HS-5 (cell line): ENCODE measurements at regions not wholly inside any gene's neighbourhood (a gene's known extent, or its start where the extent isn't known, plus 50 kb on each side); places are given as distances from the start of the nearest gene placed in this dataset.

Source experiments
- DNase-seq: peaks from one replicate; pipeline ENCODE4 v3.0.0-alpha.2; 2012; ENCODE audit warnings: low read depth

- no peak for DNase-seq
These were observed 1017.6 kb downstream of the CNTNAP5 start for GRCh38 chr2:125042727-125043126.

DNA sequence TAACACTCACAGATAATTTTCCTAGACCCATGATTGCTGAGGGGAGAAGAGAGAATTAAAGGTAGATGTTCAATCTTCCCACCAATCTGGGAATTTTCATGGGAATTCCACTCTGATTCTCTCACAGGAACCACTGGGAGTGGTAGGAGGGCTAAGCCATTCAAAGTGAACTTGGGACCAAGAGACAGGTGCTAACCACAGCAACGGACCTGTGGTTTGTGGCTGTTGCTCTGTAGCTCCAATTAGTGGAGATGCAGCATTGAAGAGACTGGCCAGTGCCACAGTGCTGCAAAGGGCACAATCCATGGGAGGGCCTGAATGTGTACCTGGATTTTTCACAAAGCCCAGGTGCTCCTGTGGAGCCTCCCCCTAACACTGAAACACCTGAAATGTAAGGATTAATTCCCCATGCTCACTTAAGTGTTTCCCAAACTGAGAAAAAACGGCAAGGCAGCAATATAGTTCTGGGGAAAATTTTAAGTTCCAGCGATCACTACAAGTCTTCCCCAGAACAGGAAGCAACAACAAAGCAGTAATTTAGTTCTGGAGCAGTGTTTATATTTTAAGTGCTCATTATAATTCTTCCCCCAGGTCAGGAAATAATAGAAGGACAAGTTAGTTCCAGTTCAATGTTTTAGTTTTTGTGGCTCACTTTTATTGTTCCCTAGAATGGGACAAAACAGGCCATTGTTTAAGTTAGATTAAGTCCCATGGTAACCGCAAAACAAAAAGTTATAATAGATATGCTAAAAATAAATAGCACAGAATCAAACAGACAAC lies 1045.8 kb downstream of the CNTNAP5 start:
- no peak for DNase-seq

GRCh38 chr2:125073440-125073839 lies 1048.4 kb downstream of the CNTNAP5 start:
- DNase-seq: no peak

DNA sequence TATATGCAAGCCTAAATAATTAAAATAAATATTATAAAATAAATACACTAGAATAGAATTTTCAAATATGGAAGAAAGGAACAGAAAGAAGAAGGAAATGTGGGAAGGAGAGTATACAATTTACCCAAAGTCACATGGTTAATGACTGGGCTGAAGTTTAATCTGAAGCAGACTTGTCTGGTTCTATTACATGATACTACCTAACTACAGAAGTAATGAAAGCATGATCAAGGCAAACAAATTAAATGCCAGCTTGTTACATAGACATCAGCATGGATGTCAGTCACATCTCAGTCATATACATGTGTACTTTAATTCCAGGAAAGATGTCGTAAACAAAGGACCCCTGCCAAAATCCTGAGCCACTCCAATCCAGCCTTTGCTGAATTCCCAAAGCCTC lies 1060.8 kb downstream of the CNTNAP5 start:
- no peak for DNase-seq

GRCh38 chr2:125086313-125087184 lies 1061.5 kb downstream of the CNTNAP5 start:
- DNase-seq: no peak

- DNase-seq: no peak
These were observed 1067.4 kb downstream of the CNTNAP5 start for GRCh38 chr2:125092276-125093009.

- DNase-seq: peak; percentile 2
These were observed 1070.7 kb downstream of the CNTNAP5 start for GRCh38 chr2:125095826-125096225.

DNA sequence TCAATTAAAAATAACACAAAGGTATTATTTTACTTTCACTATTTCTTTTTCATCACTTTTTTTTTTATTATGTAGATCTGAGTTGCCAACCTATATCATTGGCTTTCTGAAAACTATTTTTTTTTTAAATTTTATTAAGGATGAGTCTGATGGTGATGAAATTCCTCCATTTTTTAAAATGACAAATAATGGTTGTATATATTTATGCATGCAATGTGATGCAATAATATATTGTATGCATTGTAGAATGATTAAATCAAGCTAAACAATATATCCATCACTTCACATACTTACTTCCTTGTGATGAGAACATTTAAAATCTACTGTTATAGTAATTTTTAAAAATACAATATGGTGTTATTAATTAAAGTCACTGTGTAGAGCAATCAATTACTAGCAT lies 1081.6 kb downstream of the CNTNAP5 start:
- no peak for DNase-seq

- DNase-seq: no peak
These were observed 1082.4 kb downstream of the CNTNAP5 start for GRCh38 chr2:125107446-125107845.

DNA sequence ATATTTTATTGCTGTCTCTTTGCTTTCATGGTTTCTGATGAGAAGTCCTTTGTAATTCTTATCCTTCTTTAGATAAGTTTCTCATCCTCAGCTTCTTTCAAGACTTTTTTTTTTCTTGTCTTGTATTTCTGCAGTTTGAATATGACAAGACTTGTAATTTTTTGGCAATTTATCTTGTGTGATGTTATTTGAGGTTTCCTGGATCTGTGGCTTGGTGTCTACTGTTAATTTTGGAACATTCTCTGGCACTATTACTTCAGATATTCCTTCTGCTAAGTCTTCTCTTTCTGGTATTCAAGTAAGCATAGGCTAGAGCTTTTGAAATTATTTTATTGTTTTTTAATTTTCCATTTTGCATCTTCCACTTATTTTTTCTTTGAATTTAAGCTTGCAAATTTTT lies 1083.2 kb downstream of the CNTNAP5 start:
- no peak for DNase-seq

GRCh38 chr2:125125902-125126301 lies 1100.8 kb downstream of the CNTNAP5 start:
- no peak for DNase-seq

- no peak for DNase-seq
These were observed 1135.9 kb downstream of the CNTNAP5 start for GRCh38 chr2:125160947-125161346.

DNA sequence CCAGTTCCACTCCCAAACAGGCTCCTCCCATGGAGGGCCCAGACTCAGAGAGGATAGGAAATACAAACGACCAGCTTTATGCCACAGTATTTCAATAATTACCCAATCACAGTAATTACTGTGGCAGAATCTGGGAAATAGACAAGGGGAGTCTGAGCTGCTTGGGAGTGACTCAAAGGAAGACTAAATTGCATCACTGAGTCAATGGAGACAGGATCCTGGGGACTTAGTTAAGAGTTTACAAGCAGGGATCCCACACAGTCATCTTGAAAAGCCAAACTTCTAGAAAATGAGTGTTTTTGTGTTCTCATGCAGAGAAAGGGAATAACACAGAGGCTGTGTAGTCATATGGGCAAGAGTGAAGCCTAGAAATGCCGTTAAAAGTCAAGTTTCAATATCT lies 1142.1 kb downstream of the CNTNAP5 start:
- DNase-seq: peak; percentile 31

DNA sequence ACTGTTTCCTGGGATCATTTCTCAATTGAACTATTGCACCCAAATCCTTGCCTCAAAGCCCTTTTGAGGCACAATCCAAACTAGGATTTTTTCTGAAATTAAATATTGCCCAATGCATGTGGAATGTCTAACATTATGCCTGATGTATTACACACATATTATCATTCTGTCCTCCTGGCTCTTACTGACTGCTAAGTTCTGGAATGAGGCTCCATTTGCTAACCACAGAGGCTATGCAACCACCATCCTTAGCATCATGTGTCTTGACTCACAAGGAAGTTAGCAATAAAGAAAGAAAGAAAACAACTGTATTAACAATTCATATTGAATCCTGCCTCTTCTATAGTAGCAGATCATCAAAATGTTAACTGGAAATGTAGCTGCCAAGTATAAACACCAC lies 1142.7 kb downstream of the CNTNAP5 start:
- DNase-seq: peak; percentile 94

DNA sequence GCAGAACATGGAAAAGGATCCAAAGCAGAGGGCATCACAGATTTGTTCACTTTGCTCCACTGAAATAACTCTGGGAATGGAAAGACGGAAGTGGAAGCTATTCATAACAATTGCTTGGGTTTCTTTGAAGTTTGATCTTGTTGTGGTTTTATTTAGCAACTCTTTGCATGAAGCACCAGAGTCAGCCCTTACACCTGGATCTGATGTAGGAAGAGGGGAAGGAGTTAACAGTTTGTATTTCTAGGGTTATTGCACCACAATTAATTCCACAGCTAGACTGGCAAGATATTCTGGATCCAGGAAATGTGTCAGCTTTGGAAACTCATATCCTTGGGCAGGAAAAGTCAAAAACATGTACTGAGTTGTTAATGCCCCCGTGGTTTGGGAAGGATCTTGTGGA lies 1143.4 kb downstream of the CNTNAP5 start:
- DNase-seq: peak; percentile 60

DNA sequence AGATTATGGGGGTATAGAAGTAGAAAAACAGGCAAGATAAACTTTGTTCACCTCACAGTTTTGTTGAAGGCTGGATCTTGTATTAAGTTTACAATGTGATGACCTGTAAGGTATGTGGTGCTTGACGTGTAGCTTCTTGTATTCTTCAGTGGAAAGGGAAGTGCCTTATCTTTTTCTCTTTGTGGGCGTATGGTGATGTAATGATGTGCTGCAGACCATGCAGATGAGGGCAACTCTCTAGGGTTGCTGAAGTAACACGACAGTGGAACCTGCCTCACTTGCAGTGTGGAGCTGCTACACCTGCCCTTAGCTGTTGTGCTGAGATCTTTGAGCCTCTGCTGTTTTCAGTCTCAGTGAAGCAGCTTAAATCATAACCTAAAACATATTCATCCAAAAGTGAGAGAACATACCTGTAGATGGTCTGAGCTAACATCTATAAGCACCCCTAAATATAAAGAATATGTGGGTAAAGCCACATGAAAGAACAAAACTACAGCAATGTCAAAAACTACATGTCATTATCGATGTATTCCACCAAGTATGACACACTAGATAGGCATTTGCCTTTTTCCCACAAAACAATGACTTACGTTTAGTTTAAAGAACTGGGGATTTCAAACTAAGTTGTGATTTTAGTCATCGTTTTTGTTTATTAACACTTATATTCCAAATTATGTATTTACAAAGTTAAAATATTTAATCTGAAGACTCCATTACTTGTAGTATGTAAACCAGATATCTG lies 1144.1 kb downstream of the CNTNAP5 start:
- peak; percentile 76 for DNase-seq

- DNase-seq: no peak
These were observed 1144.7 kb downstream of the CNTNAP5 start for GRCh38 chr2:125169764-125170146.

GRCh38 chr2:125172181-125172580 lies 1147.1 kb downstream of the CNTNAP5 start:
- DNase-seq: no peak

DNA sequence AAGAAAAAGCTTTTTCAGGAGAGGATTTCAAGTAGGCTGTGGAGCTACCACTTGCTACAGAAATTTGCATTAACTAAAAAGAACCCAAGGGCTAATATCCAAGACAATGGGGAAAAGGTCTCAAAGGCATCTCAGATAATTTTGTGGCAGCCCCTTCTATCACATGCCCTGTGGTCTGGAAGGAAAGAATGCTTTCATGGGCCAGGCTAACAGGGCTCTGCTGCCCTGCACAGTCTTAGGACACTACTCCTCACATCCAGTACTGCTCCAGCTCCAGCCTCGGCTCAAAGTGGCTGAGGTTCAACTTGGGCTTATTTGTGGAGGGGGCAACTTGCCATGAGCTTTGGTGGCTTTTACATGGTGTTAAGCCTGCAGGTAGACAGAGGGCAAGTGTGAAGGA lies 1150.3 kb downstream of the CNTNAP5 start:
- DNase-seq: no peak

GRCh38 chr2:125185691-125186270 lies 1160.7 kb downstream of the CNTNAP5 start:
- no peak for DNase-seq

DNA sequence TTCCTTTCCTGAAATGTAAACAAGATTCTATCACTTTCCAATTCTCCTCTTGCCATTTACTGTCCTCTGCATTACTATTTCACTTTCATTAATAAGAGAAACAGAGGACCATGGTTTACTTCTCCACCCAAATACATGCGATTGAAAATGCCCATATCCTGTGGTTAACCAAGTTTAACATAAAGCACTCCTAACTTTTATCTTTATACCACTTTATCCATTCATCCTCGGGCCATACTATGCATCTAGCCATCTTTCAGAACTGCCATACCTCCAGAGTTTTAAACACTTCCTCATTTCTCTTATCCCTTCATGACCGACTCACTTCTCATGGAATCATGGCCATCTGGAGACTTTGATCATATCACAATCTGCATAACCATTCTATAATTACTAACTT lies 1182.3 kb downstream of the CNTNAP5 start:
- DNase-seq: no peak

DNA sequence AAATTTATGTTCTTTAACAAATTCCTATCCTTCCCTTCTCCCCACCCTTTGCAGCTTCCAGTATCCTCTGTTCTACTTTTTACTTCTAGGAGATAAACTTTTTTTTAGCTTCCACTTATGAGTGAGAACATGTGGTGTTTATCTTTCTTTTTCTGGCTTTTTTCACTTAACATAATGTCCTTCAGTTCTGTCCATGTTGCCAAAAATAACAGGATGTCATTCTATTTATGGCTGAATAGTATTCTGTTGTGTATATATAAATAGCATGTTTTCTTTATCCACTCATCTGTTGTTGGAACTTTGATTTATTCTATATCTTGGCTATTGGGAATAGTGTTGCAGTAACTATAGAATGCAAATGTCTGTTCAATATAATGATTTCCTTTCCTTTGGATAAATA lies 1191.2 kb downstream of the CNTNAP5 start:
- DNase-seq: no peak
